ENCODE measurements at regions not wholly inside any gene's neighbourhood (a gene's known extent, or its start where the extent isn't known, plus 50 kb on each side); places are given as distances from the start of the nearest gene placed in this dataset.
"Not testable (repeated sequence)": the region's sequence is repeated elsewhere in the genome, so short reads cannot be mapped to it uniquely, and the experiment has no call there.

DNA sequence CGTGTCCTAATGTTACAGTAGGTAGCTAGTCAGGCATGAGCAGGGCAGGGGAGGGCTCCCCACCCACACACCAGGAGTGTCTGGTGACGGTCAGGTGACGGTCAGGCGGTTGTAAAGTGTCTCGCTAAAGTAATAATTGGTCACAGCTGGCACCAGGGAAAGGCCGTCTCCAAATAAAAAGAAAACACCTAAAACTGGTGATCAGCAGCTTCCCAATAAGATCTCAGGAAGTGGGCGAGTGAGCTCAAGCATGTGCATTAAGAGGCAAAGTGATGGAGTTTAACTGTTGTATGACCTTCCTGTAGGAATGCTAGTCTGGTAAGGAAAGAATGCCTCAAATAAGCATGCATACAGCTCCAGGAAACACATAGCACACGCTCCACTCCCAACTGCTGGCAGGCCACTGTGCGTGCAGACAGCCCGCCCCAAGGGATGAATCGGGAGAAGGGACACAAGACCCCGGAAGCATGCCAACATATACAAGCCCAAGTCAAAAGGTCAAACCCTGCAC, 177.1 kb downstream of the RNF144A start:
- no peak for DNase-seq (ENCODE audit: low read depth in 1 of 2, low spot score in 1 of 2)

DNA sequence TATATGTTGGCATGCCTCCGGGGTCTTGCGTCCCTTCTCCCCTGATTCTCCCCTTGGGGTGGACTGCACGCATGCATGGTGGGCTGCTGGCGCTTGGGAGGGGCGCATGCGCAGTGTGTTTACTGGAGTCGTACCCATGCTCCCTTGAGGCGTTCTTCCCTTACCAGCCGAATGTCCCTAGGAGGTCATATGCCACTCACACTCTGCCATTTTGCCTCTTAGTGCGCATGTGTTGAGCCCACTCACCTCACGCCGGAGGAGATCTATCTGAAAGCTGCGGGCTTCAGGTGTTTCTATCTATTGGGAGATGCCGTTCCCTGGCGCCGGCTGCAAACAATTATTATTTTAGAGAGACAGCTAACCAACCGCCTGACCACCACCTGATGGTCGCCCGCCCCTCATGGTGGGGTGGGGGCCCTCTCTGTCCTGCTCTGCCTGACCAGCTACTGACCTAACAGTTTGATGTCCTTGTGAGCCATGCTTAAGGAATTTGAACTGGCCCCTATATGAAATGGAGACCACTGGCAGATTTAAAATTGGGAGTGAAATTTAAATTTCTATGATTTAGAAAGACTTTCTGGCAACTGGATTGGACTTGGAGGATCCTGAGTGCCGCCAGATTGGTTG, 179.6 kb downstream of the RNF144A start:
- DNase-seq (ENCODE audit: low read depth in 1 of 2, low spot score in 1 of 2), result no peak

DNA sequence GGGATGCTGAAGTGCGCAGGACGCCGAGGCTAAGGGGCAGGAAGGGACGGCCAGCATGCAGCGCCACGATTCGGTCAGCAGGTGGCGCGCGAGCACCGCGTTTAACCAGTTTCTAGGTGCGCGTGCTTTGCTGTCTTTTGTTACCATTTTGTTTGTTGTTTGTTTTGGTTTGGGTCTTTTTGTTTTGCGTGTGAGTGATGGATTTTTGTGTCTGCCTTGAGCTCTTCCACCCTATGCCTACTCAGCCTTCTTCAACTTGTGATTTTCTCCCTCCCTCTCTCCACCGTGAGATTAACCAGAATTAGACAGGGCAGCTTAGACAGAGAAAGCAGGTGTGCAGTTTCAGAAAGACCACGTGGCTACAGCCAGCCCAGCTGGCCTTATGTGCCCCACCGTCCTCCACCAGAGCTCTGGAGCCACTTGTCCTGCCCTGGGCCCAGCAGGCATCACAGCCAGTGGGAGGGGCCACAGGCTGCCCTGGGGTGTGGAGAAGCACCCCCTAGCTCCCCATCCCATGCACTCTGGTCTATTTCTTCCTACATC, 180.2 kb downstream of the RNF144A start:
- DNase-seq (ENCODE audit: low read depth in 1 of 2, low spot score in 1 of 2), result peak; percentile 56 to 57

DNA sequence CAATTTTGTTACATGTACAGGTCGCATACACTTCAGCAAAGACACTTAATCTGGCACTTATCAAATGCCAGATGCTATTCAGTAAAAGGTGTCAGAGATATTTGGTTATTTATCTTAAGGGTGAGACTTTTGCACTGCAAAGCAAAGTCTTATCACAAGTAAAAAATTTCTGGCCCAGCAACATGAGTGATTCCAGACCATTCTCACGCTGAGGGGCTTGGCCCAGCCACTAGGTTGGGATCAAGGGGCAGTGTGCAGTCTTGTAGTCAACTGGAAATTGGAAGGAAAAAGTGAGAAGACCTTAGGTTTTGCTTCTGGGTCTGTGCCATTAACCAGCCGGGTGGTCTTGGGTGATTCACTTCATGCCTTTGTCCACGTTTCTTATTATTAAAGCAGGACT, 181.6 kb downstream of the RNF144A start:
- DNase-seq (ENCODE audit: low read depth in 1 of 2, low spot score in 1 of 2), result no peak

DNA sequence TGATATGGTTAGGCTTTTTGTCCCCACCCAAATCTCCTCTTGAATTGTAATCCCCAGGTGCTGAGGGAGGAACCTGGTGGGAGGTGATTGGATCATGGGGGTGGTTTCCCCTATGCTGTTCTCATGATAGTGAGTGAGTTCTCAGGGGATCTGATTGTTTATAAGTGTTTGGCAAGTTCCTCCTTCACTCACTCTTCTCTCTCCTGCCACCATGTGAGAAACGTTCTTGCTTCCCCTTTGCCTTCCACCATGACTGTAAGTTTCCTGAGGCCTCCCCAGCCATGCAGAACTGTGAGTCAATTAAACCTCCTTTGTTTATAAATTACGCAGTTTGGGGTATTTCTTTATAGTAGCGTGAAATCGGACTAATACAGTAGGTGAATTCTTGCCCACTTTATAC, 182.5 kb downstream of the RNF144A start:
- DNase-seq (ENCODE audit: low read depth in 1 of 2, low spot score in 1 of 2), result not testable (repeated sequence)

DNA sequence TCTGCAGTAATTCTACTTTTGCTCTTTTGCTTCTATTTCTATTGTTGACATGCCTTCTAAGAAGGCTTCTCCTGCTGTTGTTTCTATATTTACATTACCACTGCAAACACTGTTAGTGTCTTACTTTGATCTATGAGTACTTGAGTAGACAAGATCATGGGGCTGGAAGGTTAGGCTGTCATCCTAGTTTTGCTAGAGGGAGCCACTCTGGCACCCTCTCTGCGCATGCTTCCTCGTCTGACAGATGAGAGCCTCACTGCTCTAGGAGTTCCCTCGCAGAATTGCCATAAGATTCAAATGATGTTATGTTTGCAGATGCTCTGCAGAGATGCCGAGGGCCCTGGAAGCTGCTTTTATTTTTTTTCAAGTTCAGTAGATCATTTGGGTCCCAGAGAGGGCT, 185.6 kb downstream of the RNF144A start:
- no peak for DNase-seq (ENCODE audit: low read depth in 1 of 2, low spot score in 1 of 2)

DNA sequence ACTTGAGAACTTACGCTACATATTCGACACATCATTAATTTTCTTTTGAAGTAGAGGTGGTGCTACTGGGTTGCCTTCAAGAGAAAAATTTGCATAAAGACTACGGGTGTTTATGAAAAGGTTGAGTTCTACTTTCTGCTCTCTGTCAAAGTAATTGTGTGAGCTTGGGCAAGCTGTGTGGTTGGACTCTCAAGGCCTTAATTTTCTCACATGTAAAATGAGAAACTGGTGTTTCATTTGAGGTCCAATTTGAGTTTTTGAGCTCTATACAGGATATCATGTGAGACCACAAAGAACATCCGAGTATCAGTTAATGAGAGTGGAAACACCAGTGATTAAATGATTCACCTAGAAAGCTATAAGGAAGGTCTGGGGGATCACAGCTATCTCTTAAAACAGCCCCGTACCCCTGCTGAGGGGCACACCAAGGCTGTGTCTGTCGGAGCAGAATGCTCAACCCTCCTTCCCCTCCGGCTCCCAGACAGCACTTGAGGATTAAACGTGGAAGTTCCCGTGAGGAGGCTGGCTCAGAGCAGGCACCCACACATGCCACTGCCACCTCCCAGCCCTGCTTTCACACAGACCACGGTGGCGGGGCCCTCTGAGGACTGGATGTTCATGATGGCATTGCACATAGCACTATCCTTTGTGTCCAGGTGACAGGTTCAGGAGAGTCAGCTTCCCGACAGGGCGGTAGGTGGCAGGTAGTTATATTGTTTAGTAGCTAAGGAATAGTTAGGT, 191.8 kb downstream of the RNF144A start:
- no peak for DNase-seq (ENCODE audit: low read depth in 1 of 2, low spot score in 1 of 2)

DNA sequence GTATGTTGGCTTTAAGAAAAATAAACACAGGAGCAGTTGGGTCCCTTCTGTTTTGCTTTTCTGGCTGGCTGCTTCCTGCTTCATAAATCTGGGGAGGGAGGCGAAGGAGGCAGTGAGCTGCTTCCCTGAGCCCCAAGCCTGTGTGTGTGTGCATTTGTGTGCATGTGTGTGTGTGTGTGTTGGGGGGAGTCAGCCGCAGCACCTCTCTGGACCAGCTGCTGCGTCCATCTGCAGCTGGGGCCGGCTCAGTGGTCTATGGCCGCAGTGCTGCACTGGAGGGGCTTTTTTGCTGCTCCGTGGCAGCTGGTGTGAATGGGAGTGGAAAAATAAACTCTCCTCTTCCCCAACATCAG, 192.3 kb downstream of the RNF144A start:
- no peak for DNase-seq (ENCODE audit: low read depth in 1 of 2, low spot score in 1 of 2)

DNA sequence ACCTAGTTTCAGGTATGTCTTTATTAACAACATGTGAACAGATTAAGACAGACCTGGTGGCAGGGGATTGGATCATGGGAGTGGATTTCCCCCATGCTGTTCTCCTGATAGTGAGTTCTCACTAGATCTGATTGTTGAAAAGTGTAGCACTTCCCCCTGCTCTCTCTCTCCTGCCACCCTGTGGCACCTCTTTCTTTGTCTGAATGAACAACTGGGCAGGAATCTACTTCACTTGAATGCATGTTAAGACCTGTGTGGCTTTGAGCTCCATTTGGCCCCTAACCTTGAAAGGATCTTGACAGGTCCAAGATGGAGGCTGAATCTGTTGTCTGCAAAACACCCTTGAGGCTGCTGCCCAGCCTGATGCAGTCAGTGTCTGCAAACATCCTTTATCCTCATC, 194.4 kb downstream of the RNF144A start:
- DNase-seq (ENCODE audit: low read depth in 1 of 2, low spot score in 1 of 2), result no peak

DNA sequence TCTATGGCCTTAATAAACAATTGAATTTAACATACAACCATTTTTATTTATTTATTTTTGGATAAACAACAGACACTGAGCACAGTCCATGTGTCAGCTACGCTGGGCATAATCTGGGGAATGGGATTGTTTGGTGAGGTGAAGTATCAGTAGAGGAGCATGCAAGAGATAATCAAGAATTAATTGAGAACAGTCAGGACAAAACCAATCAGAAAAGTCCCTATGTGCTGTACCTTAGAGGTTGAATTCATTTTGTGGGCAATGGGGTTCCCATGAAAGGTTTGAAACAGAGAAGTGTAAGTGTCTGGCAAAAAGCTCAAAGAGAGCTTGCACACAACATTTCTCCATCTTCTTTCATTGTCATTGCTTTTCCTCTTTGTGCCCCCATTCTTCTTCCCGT, 198.2 kb downstream of the RNF144A start:
- no peak for DNase-seq (ENCODE audit: low read depth in 1 of 2, low spot score in 1 of 2)

DNA sequence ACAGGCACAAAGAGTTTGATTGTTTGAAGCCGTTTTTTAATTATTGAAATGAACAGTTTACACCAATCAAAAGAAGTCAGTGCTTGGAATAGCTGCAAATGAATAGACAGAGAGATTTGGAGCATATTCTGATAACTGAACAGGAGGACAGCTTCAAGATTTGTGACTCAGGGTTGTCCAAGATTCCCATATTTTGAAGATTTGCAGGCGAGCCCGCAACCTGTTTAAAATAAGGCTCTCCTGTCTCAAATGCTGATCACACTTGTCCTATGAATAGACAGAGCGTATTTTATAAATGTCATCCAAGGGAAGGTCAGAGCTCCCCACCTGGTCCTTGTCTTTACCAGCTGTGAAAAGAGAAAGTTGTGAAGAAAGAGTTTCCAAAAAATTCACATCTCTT, 198.7 kb downstream of the RNF144A start:
- no peak for DNase-seq (ENCODE audit: low read depth in 1 of 2, low spot score in 1 of 2)

DNA sequence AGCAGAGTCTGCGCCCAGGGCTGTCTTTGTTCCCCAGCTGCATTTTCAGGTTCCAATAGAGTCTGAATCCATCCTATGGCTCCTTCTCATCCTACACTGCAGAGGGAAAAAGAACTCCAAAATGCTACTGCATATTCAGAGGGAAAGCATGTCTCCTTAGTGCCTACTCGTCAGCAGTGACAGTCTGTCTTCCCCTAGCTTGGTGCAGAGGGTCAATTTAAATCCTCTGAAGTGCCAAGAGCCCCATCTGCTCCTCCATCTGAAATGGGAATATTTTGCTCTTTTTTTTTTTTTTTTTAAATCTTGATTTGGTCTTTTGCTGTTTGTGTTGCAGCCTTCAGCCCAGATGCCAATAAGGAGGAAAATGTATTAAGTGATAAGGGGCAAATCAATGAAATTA, 199.3 kb downstream of the RNF144A start:
- no peak for DNase-seq (ENCODE audit: low read depth in 1 of 2, low spot score in 1 of 2)

DNA sequence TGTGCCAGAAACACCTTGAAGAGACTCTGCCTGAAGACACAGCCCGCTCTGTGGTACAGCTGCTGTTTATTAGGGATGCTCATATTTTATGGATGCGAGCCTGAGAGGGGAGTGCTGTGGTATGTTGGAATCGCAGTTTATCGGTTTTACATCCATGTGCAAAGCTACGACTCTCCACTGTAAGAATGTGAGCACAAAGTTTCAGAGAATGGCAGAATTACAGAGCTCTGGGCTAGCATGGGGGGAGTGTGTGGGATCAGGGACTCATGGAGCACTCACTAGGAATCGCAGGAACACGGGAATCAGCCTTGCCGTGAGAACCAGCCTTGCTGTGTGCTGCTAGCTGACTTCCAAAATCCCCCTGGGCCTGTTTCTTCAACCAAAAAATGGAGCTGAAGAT, 199.9 kb downstream of the RNF144A start:
- DNase-seq (ENCODE audit: low read depth in 1 of 2, low spot score in 1 of 2), result no peak

DNA sequence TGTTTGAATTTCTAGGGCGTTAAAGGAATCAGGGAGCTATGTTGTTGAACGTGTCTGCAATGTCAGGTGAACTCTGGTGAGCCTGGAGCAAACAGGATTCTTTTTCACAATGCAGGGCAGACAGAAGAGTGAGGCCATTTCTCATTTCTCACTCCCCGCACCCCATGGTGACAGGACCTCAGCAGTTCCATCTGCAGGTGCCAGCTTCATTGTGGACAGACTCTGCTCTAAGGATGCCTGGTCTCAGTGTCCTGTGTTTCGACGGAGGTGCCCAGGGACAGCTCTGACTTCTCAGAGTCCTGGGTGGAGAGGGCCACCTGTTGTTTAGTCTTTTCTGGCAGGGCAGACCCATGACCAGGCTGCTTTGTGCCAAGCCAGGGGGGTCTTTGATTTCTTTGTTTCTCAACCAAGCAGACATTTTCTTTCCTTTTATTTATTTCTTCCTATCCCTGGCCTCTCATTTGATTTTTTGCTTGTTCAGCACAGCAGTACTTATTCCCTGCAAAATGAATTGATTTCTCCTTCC, 201.5 kb downstream of the RNF144A start:
- no peak for DNase-seq (ENCODE audit: low read depth in 1 of 2, low spot score in 1 of 2)

DNA sequence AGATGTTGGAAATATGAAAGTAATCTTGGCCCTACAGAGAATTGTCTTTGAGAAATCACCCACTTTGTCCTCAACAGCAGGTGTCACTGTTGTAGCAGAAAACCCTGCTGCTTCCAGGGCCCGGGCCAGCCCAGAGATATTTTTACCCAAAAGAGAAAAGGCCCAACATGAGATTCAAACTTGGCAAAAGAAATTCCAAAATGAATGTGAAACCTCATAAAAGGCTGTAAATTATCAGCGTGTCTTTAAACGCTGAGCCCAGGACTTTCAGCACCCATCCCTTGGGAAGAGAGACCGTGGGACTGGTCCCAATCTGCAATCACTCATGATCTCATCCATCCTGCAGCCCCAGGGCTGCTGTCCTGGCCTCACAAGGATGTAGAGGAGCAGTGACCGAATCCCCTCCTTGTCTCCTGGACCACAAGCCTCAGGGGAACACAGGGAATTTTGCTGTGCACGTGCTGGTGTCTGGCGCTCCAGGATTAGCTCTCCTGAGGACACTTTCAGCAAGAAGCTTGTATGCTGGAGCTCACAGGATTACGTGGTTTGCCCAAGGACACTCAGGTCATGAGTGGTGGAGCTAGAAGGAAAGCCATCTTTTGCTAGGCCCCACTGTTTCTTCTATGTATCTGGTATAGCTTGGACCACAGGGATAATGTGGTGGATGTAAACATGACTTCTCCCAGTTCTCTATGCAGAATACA, 202.1 kb downstream of the RNF144A start:
- DNase-seq (ENCODE audit: low read depth in 1 of 2, low spot score in 1 of 2), result no peak

DNA sequence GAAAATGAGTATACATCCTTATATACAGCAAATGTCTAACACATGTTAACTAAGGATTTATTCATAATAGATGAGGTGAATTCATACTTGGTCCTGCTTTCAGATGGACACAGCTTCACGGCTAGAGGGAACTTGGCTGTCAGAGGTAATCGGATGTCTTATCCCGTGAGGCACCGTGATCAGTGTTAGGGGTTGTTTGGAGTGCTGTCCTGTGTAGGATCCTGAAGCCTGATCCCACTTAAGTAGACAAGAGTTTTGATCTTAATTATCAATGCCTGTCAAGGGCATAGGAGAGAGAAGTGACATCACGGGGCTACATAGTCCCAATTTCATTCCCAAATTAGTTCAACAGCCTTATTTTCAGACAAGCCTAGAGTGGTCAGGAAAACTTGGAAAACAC, 204.6 kb downstream of the RNF144A start:
- DNase-seq (ENCODE audit: low read depth in 1 of 2, low spot score in 1 of 2), result no peak

DNA sequence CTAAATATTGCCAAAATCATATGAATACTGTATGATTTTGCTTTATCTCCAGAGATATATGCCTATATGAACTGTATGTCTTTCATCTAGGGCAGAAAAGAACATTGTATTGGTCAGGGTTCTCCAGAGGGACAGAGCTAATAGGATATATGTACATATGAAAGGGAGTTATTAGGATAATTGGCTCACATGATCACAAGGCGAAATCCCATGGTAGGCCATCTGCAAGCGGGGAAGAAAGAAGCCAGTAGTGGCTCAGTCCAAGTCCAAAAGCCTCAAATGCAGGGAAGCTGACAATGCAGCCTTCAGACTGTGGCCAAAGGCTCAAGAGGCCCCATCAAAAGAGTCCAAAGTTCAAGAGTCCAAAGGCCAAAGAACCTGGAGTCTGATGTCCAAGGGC, 209.9 kb downstream of the RNF144A start:
- DNase-seq (ENCODE audit: low read depth in 1 of 2, low spot score in 1 of 2), result no peak

DNA sequence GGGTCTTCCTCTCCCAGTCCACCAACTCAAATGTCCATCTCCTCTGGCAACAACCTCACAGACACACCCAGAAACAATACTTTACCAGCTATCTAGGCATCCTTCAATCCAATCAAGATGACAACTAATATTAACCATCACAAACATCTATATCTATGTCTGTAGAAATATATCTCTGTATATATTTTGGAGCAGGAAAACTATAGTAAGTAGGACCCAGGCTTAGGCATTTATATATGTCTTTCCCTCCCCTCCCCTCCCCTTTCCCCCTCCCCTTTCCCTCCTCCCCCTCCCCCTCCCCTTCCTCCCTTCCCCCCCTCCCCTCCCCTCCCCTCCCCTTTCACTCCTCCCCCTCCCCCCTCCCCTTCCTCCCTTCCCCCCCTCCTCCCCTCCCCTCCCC, 210.5 kb downstream of the RNF144A start:
- no peak for DNase-seq (ENCODE audit: low read depth in 1 of 2, low spot score in 1 of 2)

DNA sequence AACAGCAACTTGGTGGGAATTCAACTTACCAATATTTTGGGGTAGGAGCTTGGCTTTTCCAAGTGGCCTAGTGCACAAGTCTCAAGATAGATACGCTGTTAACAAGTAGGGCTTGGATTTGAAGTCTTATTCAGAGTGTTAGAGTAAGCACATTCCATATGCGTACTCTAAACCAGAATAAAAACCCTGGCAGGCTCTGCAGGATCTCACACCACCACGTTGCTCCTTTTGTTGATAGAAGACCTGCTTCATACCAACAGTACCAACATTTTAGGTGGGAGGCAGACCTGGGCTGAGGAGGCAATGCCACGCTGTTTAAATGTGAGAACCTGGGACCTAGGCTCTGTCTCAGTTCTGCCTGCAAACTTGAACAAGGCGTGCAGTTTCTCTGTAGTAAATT, 214.0 kb downstream of the RNF144A start:
- DNase-seq (ENCODE audit: low read depth in 1 of 2, low spot score in 1 of 2), result no peak

DNA sequence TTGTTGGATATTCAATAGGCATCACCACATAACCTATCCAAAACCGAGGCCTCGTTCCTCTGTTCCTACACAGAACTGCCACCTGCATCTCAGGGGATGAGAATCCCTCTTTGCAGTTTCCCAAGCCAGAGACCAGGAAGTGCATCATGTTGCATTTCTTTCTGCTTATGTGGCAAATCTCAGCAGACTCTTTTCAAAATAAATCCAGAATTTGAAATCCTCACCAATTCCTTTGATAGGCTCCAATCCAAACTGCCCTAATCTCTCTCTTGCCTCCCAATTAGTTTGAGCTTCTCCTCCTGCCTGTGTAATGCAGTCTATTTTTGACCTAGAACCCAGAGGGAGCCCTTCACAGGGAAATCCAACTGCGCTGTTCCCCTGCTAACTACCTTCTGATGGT, 215.5 kb downstream of the RNF144A start:
- DNase-seq (ENCODE audit: low read depth in 1 of 2, low spot score in 1 of 2), result no peak

DNA sequence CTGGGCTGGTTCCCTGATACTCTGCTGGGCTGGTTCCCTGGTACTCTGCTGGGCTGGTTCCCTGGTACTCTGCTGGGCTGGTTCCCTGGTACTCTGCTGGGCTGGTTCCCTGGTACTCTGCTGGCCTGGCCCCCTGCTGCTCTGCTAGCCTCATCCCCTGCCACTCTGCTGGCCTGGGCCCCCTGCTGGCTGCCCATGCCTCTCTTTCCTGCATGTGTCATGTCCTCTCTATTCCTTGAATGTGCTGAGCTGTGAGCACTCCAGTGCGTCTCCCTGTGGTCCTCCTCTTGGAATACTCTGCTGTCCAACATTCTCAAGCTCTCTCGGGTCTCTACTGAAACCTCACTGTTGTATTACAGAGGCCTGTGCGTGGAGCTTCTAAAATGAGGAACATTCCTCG, 216.3 kb downstream of the RNF144A start:
- DNase-seq (ENCODE audit: low read depth in 1 of 2, low spot score in 1 of 2), result no peak

DNA sequence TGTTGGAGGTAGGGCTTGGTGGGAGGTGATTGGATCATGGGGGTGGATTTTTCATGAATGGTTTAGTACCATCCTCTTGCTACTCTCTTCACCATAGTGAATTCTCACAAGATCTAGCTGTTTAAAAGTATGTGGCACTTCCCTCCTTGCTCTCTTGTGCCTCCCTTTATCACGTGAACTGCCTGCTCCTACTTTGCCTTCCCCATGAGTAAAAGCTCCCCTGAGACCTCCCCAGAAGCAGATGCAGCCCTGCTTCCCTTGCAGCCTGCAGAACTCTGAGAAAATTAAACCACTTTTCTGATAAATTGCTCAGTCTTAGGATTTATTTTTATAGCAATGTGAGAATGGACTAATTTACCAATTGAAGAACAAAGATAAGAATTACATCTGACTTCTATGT, 223.1 kb downstream of the RNF144A start:
- no peak for DNase-seq (ENCODE audit: low read depth in 1 of 2, low spot score in 1 of 2)
